GM23338 (cell line): ENCODE measurements at regions not wholly inside any gene's neighbourhood (a gene's known extent, or its start where the extent isn't known, plus 50 kb on each side); places are given as distances from the start of the nearest gene placed in this dataset.

Experiments
- ATAC-seq: fragments of 200-7000 bp; cut with Tn5 transposase; 3 replicates; pipeline ENCODE4 v1.9.1; 2020
- DNase-seq: peaks from one replicate; pipeline ENCODE4 v3.0.0-alpha.2; 2015; ENCODE audit warnings: low spot score
- H2AFZ ChIP-seq: fragments of 200-600 bp; sonication (generic); 2 replicates; pipeline ENCODE4 v1.8.0; 2016; ENCODE audit warnings: antibody characterized with exemption, mild to moderate bottlenecking, moderate library complexity
- H3F3A ChIP-seq: fragments of 200-600 bp; sonication (generic); replicated peaks from 2 replicates; pipeline ENCODE4 v1.8.0; 2017; ENCODE audit warnings: antibody characterized with exemption, mixed run types, low read depth
- H3K27ac ChIP-seq: fragments of 200-600 bp; sonication (generic); 2 replicates; pipeline ENCODE4 v1.6.1; 2016; ENCODE audit warnings: low read depth
- H3K27me3 ChIP-seq: fragments of 200-600 bp; sonication (generic); 2 replicates; pipeline ENCODE4 v1.8.0; 2016; ENCODE audit warnings: mild to moderate bottlenecking, mixed run types, moderate library complexity; ENCODE audit not compliant: insufficient read depth
- H3K36me3 ChIP-seq: fragments of 200-600 bp; sonication (generic); 2 replicates; pipeline ENCODE4 v1.8.0; 2016; ENCODE audit warnings: mild to moderate bottlenecking; ENCODE audit not compliant: insufficient read depth
- H3K4me1 ChIP-seq: fragments of 200-600 bp; sonication (generic); 2 replicates; pipeline ENCODE4 v1.8.0; 2016; ENCODE audit warnings: mild to moderate bottlenecking, moderate library complexity; ENCODE audit not compliant: insufficient read depth
- H3K4me2 ChIP-seq: fragments of 200-600 bp; sonication (generic); 2 replicates; pipeline ENCODE4 v1.7.1; 2017; ENCODE audit warnings: mixed run types
- H3K4me3 ChIP-seq: fragments of 200-600 bp; sonication (generic); 2 replicates; pipeline ENCODE4 v1.6.1; 2016; ENCODE audit warnings: mixed run types
- H3K79me2 ChIP-seq: fragments of 200-600 bp; sonication (generic); replicated peaks from 2 replicates; pipeline ENCODE4 v1.8.0; 2017; ENCODE audit warnings: mild to moderate bottlenecking; ENCODE audit not compliant: insufficient read depth
- H3K9me2 ChIP-seq: fragments of 200-600 bp; sonication (generic); 2 replicates; pipeline ENCODE4 v1.8.0; 2017; ENCODE audit not compliant: insufficient read depth
- H4K20me1 ChIP-seq: fragments of 200-600 bp; sonication (generic); replicated peaks from 2 replicates; pipeline ENCODE4 v1.8.0; 2017; ENCODE audit warnings: mild to moderate bottlenecking; ENCODE audit not compliant: insufficient read depth
- H3K27ac Mint-ChIP-seq: 2 replicates; pipeline ENCODE4 v1.8.0; 2020; ENCODE audit warnings: inconsistent platforms, mild to moderate bottlenecking, moderate library complexity, mixed read lengths
- H3K27me3 Mint-ChIP-seq: 3 replicates; pipeline ENCODE4 v1.8.0; 2022; ENCODE audit warnings: low read depth, mild to moderate bottlenecking, moderate library complexity, mixed read lengths, inconsistent platforms; ENCODE audit not compliant: insufficient read depth, poor library complexity
- H3K36me3 Mint-ChIP-seq: 3 replicates; pipeline ENCODE4 v1.8.0; 2021; ENCODE audit warnings: low read depth, mild to moderate bottlenecking, inconsistent platforms, moderate library complexity, mixed read lengths
- H3K4me1 Mint-ChIP-seq: 3 replicates; pipeline ENCODE4 v1.8.0; 2020; ENCODE audit warnings: mild to moderate bottlenecking, inconsistent platforms, mixed read lengths
- H3K4me3 Mint-ChIP-seq: 3 replicates; pipeline ENCODE4 v1.8.0; 2021; ENCODE audit warnings: moderate library complexity, mild to moderate bottlenecking, inconsistent platforms, mixed read lengths
- H3K9me3 Mint-ChIP-seq: 3 replicates; pipeline ENCODE4 v1.8.0; 2020; ENCODE audit warnings: moderate library complexity, mild to moderate bottlenecking, inconsistent platforms, mixed read lengths
- CREB1 ChIP-seq: fragments of 250-450 bp; sonication (Bioruptor Pico); IDR thresholded peaks from 2 replicates; pipeline ENCODE4 v1.5.0; 2020; ENCODE audit warnings: low read depth, mild to moderate bottlenecking, moderate library complexity
- CTCF ChIP-seq, 2 experiments: fragments of 200-600 bp in 1 of 2; sonication (generic) in 1 of 2; conservative IDR thresholded peaks; 2 replicates each; pipeline versions ENCODE4 v1.5.1 to v1.6.1; 2016 to 2017; ENCODE audit warnings: antibody characterized with exemption in 2 of 2, low read depth in 2 of 2, mild to moderate bottlenecking in 2 of 2, moderate library complexity in 1 of 2
- ETS1 ChIP-seq: IDR thresholded peaks from 2 replicates; pipeline ENCODE4 v1.6.1; 2016; ENCODE audit warnings: antibody characterized with exemption
- EZH2 ChIP-seq: fragments of 200-600 bp; sonication (generic); IDR thresholded peaks from one replicate; pipeline ENCODE4 v1.8.0; 2017; ENCODE audit warnings: antibody characterized with exemption, mild to moderate bottlenecking, low read depth; ENCODE audit not compliant: unreplicated experiment
- EZH2phosphoT487 ChIP-seq: fragments of 200-600 bp; sonication (generic); IDR thresholded peaks from one replicate; pipeline ENCODE4 v1.8.1; 2018; ENCODE audit warnings: antibody characterized with exemption; ENCODE audit not compliant: unreplicated experiment
- NANOG ChIP-seq: IDR thresholded peaks from 2 replicates; pipeline ENCODE4 v1.6.1; 2016; ENCODE audit warnings: antibody characterized with exemption, borderline replicate concordance
- REST ChIP-seq: IDR thresholded peaks from one replicate; pipeline ENCODE4 v1.6.1; 2018; ENCODE audit warnings: antibody characterized with exemption; ENCODE audit not compliant: unreplicated experiment
- STAT1 ChIP-seq: IDR thresholded peaks from one replicate; pipeline ENCODE4 v1.6.1; 2016; ENCODE audit warnings: antibody characterized with exemption; ENCODE audit not compliant: unreplicated experiment
- ZNF114 ChIP-seq: fragments of 250-450 bp; sonication (Bioruptor Pico); IDR thresholded peaks from 2 replicates; pipeline ENCODE4 v1.5.0; 2020; ENCODE audit warnings: mild to moderate bottlenecking, moderate library complexity

GRCh38 chr6:143594647-143595046, 83.1 kb upstream of the PHACTR2 start (continued):
- TF ChIP-seq ETS1 (no peak), CREB1 (CRISPR knock-in tag) (no peak), NANOG (no peak), CTCF (conservative IDR thresholded peaks at IDR 0.05; ENCODE audit: low read depth in 2 of 2) (no peak), EZH2 (no peak)

- Histone ChIP-seq H3K4me1 (peaks cover 3% of the 10 kb centered on the region; the same call in 1 of the 2 replicates), H2AFZ (no peak overlapping the region), H3F3A (no peaks in the 10 kb centered on the region), H3K79me2 (no peaks in the 10 kb centered on the region), H3K9me2 (peaks cover 9% of the 10 kb centered on the region; the same call in 1 of the 2 replicates), H3K4me3 (no peak overlapping the region), H3K27me3 (no peaks in the 10 kb centered on the region), H3K4me2 (no peak overlapping the region), H3K36me3 (no peaks in the 10 kb centered on the region), H4K20me1 (no peaks in the 10 kb centered on the region), H3K27ac (no peak overlapping the region)
- Mint-ChIP-seq H3K9me3 (no peaks in the 10 kb centered on the region), H3K4me3 (no peak overlapping the region), H3K36me3 (no peaks in the 10 kb centered on the region), H3K27ac (no peak overlapping the region), H3K4me1 (peaks cover 20% of the 10 kb centered on the region), H3K27me3 (no peaks in the 10 kb centered on the region)
- peak; percentile 86 to 94 for TF ChIP-seq CTCF (conservative IDR thresholded peaks at IDR 0.05; ENCODE audit: low read depth in 2 of 2)
- TF ChIP-seq NANOG, result no peak
- DNase-seq, result peak; percentile 93
- ATAC-seq, result peak; percentile 80
Observed at GRCh38 chr6:143592335-143592734, 80.8 kb upstream of the FUCA2 start.

GRCh38 chr6:143591441-143591840, 79.9 kb upstream of the FUCA2 start:
- H3K36me3 ChIP-seq, result no peaks in the 10 kb centered on the region
- no peak overlapping the region for H3K4me3 ChIP-seq
- Mint-ChIP-seq H3K4me1 (peaks cover 18% of the 10 kb centered on the region), H3K27ac (no peak overlapping the region), H3K9me3 (no peaks in the 10 kb centered on the region), H3K27me3 (no peaks in the 10 kb centered on the region), H3K36me3 (no peaks in the 10 kb centered on the region), H3K4me3 (no peak overlapping the region)
- H3K9me2 ChIP-seq, result peaks cover 9% of the 10 kb centered on the region; the same call in 1 of the 2 replicates
- no peak overlapping the region for H2AFZ ChIP-seq
- H3K79me2 ChIP-seq, result no peaks in the 10 kb centered on the region
- DNase-seq (no peak), ATAC-seq (no peak)
- no peak overlapping the region for H3K27ac ChIP-seq
- H3K4me1 ChIP-seq, result peaks cover 3% of the 10 kb centered on the region; the same call in 1 of the 2 replicates
- no peaks in the 10 kb centered on the region for H4K20me1 ChIP-seq
- no peak overlapping the region for H3K4me2 ChIP-seq
- H3F3A ChIP-seq, result no peaks in the 10 kb centered on the region
- H3K27me3 ChIP-seq, result no peaks in the 10 kb centered on the region
- TF ChIP-seq CREB1 (CRISPR knock-in tag), result no peak
- no peak for TF ChIP-seq STAT1
- no peak for TF ChIP-seq REST
- no peak for TF ChIP-seq EZH2
- no peak for TF ChIP-seq ETS1
- no peak for TF ChIP-seq ZNF114 (CRISPR knock-in tag)
- no peak for TF ChIP-seq CTCF (conservative IDR thresholded peaks at IDR 0.05; ENCODE audit: low read depth in 2 of 2)
- no peak for TF ChIP-seq EZH2phosphoT487
